A549 (cell line): ENCODE measurements at regions not wholly inside any gene's neighbourhood (a gene's known extent, or its start where the extent isn't known, plus 50 kb on each side); places are given as distances from the start of the nearest gene placed in this dataset.

Source experiments
- ATAC-seq, 2 experiments: fragments of 200-7000 bp in 1 of 2; fragments of >200 bp in 1 of 2; cut with Nextera tagmentation in 1 of 2; cut with Tn5 transposase in 1 of 2; 3 replicates each; pipeline versions ENCODE4 v1.8.0 to v1.9.1; 2018 to 2020; ENCODE audit warnings: mild to moderate bottlenecking in 1 of 2, moderate library complexity in 1 of 2
- CTCF ChIA-PET: fragments of 300-600 bp; sonication (Branson Sonifier 250); formaldehyde crosslinking; extraction: SDS; loops from one replicate; lab custom pipeline; 2021; ENCODE audit warnings: antibody characterized with exemption, inconsistent platforms; lab: Yijun Ruan, JAX
- POLR2A ChIA-PET: fragments of 350-600 bp; formaldehyde crosslinking; extraction: SDS; loops from one replicate; lab custom pipeline; 2021; ENCODE audit warnings: antibody characterized with exemption, inconsistent platforms; lab: Yijun Ruan, JAX
- DNase-seq, 2 experiments: peaks; one replicate each; pipeline versions ENCODE4 v3.0.0 to v3.0.0-alpha.2; 2011 to 2016; ENCODE audit warnings: low read depth in 1 of 2, low spot score in 1 of 2
- FAIRE-seq: peaks from 2 replicates; lab custom pipeline; 2011; peaks lifted over from hg19 to GRCh38; lab: Jason Lieb, UNC
- H3K27ac ChIP-seq, 2 experiments: fragments of >200 bp; sonication (Bioruptor Twin); formaldehyde crosslinking; 3 replicates each; pipeline ENCODE4 v1.5.1; 2016 to 2017
- H3K4me1 ChIP-seq: fragments of >200 bp; sonication (Bioruptor Twin); formaldehyde crosslinking; 3 replicates; pipeline ENCODE4 v1.6.1; 2016
- H3K4me2 ChIP-seq: fragments of >200 bp; sonication (Bioruptor Twin); formaldehyde crosslinking; 3 replicates; pipeline ENCODE4 v1.6.1; 2016
- H3K4me3 ChIP-seq: fragments of >200 bp; sonication (Bioruptor Twin); formaldehyde crosslinking; 3 replicates; pipeline ENCODE4 v1.5.1; 2016
- H3K9me3 ChIP-seq: fragments of >200 bp; sonication (Bioruptor Twin); formaldehyde crosslinking; 3 replicates; pipeline ENCODE4 v1.6.1; 2016
- BHLHE40 ChIP-seq: IDR thresholded peaks from 2 replicates; pipeline ENCODE4 v1.6.1; 2012; ENCODE audit warnings: low read depth, low read length, inconsistent platforms
- CHD2 ChIP-seq: fragments of 150-350 bp; IDR thresholded peaks from 2 replicates; pipeline ENCODE4 v1.6.1; 2014; ENCODE audit warnings: low read length; ENCODE audit not compliant: partially characterized antibody
- CHD4 ChIP-seq: fragments of 200-600 bp; sonication (generic); IDR thresholded peaks from 2 replicates; pipeline ENCODE4 v1.6.1; 2016; ENCODE audit warnings: antibody characterized with exemption, mild to moderate bottlenecking, borderline replicate concordance
- GATA3 ChIP-seq: IDR thresholded peaks from 2 replicates; pipeline ENCODE4 v1.6.1; 2012; ENCODE audit warnings: borderline replicate concordance
- MAZ ChIP-seq: fragments of 150-350 bp; IDR thresholded peaks from 2 replicates; pipeline ENCODE4 v1.6.1; 2014; ENCODE audit warnings: antibody characterized with exemption, low read depth, low read length, borderline replicate concordance
- MYC ChIP-seq: IDR thresholded peaks from 2 replicates; pipeline ENCODE4 v1.6.1; 2012; ENCODE audit warnings: mild to moderate bottlenecking, inconsistent platforms, low read length, improper control_type of control experiment, borderline replicate concordance
- NPAS2 ChIP-seq: fragments of 250-450 bp; sonication (Bioruptor Pico); IDR thresholded peaks from 2 replicates; pipeline ENCODE4 v1.8.0; 2022; ENCODE audit warnings: mild to moderate bottlenecking, moderate library complexity, borderline replicate concordance
- PHF8 ChIP-seq: fragments of 200-600 bp; sonication (generic); IDR thresholded peaks from 2 replicates; pipeline ENCODE4 v1.6.1; 2016; ENCODE audit warnings: low read depth, mild to moderate bottlenecking, antibody characterized with exemption, moderate library complexity, borderline replicate concordance
- RAD21 ChIP-seq, 2 experiments: fragments of >200 bp in 1 of 2; sonication (Bioruptor Twin) in 1 of 2; formaldehyde crosslinking in 1 of 2; IDR thresholded peaks in 1 of 2; conservative IDR thresholded peaks in 1 of 2; 2 replicates in 1 of 2; 3 replicates in 1 of 2; pipeline ENCODE4 v1.6.1; 2012 to 2018; ENCODE audit warnings: inconsistent platforms in 1 of 2
- SMC3 ChIP-seq: fragments of >200 bp; sonication (Bioruptor Twin); formaldehyde crosslinking; IDR thresholded peaks from 3 replicates; pipeline ENCODE4 v1.6.1; 2018; ENCODE audit warnings: inconsistent platforms
- ZC3H11A ChIP-seq: fragments of 450-650 bp; IDR thresholded peaks from 2 replicates; pipeline ENCODE4 v1.6.1; 2014; ENCODE audit warnings: antibody characterized with exemption, mild to moderate bottlenecking
- ZNF302 ChIP-seq: fragments of 250-450 bp; sonication (Bioruptor Pico); IDR thresholded peaks from 2 replicates; pipeline ENCODE4 v1.9.0; 2021; ENCODE audit warnings: inconsistent platforms, mild to moderate bottlenecking, moderate library complexity
- WGBS: methylation state at CpG from one replicate; pipeline ENCODE4 v1.1.6; 2017; ENCODE audit errors: missing lambda C conversion rate; 5-methylcytosine and 5-hydroxymethylcytosine counted together
- TF ChIP-seq, protein P1 (sequence below): fragments of 150-350 bp; IDR thresholded peaks from 2 replicates; pipeline ENCODE4 v1.6.1; 2014; ENCODE audit warnings: low read depth, mild to moderate bottlenecking, low read length
- TF ChIP-seq, protein P2 (sequence below): fragments of 250-450 bp; sonication (Bioruptor Pico); IDR thresholded peaks from 2 replicates; pipeline ENCODE4 v1.5.0; 2021; ENCODE audit warnings: mild to moderate bottlenecking, moderate library complexity, borderline replicate concordance
- TF ChIP-seq, protein P3 (sequence below): IDR thresholded peaks from 2 replicates; pipeline ENCODE4 v1.6.1; 2012
- TF ChIP-seq, protein P4 (sequence below): fragments of >200 bp; sonication (Bioruptor Twin); formaldehyde crosslinking; IDR thresholded peaks from 3 replicates; pipeline ENCODE4 v1.5.1; 2016
- TF ChIP-seq, protein P5 (sequence below): IDR thresholded peaks from 2 replicates; pipeline ENCODE4 v1.6.1; 2012
- TF ChIP-seq, protein P6 (sequence below): IDR thresholded peaks from 2 replicates; pipeline ENCODE4 v1.6.1; 2012; ENCODE audit warnings: low read depth, borderline replicate concordance

DNA sequence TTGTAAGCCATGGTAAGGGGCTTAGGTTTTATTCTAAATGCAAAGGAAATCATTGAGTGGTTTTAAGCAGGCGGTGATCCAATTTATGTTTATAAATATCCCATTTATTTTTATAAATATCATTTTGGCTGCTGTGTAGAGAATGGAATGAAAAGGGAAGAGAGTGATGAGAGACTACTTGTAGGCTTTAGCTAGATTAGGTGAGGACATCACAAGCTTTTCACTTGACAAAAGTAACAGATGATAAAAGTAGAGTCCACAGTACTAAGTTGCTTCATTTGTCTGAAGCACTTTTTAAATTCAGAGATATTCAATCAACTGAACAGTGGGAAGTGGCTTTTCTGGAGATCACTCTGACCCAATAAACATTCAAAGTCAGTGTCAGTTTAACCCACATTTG, 65.4 kb upstream of the FSHR start:
- no peaks in the 10 kb centered on the region for H3K9me3 ChIP-seq
- no peak for FAIRE-seq
- H3K27ac ChIP-seq = no peak overlapping the region
- H3K4me2 ChIP-seq = no peak overlapping the region
- TF ChIP-seq, protein P1, sequence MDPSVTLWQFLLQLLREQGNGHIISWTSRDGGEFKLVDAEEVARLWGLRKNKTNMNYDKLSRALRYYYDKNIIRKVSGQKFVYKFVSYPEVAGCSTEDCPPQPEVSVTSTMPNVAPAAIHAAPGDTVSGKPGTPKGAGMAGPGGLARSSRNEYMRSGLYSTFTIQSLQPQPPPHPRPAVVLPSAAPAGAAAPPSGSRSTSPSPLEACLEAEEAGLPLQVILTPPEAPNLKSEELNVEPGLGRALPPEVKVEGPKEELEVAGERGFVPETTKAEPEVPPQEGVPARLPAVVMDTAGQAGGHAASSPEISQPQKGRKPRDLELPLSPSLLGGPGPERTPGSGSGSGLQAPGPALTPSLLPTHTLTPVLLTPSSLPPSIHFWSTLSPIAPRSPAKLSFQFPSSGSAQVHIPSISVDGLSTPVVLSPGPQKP = no peak
- TF ChIP-seq CHD2 (no peak), MAZ (no peak), GATA3 (no peak), NPAS2 (CRISPR knock-in tag) (no peak), ZNF302 (CRISPR knock-in tag) (no peak)
- TF ChIP-seq, all 56 proteins: peak for 0
- ATAC-seq (no peak), DNase-seq (no peak)
- 13% methylated on average over 1 of the region's 1 CpG for WGBS
- POLR2A ChIA-PET = no interaction called here
- CTCF ChIA-PET = interaction anchor here (0.6 kb wide), 1 partner anchor 1237 kb away, joined by 3 read pairs; no protein-coding TSS in a partner anchor
- Histone ChIP-seq H3K4me1 (no peaks in the 10 kb centered on the region), H3K4me3 (no peak overlapping the region)

DNA sequence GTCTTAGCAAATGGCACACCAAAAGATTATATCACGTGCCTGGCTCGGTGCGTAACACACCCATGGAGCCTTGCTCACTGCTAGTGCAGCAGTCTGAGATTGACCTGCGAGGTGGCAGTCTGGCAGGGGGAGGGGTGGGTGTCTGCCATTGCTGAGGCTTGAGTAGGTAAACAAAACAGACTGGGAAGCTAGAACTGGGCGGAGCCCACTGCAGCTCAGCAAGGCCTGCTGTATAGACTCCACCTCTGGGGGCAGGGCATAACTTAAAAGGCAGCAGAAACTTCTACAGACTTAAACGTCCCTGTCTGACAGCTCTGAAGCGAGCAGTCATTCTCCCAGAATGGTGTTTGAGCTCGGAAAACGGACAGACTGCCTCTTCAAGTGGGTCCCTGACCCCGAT, 55.9 kb upstream of the FSHR start:
- no peaks in the 10 kb centered on the region for H3K4me1 ChIP-seq
- no peaks in the 10 kb centered on the region; the same call in 2 of the 3 replicates for H3K9me3 ChIP-seq
- FAIRE-seq = no peak
- ATAC-seq = no peak
- no peak overlapping the region for H3K4me2 ChIP-seq
- CTCF ChIA-PET = interaction anchor here (1.1 kb wide), 1 partner anchor 21 kb away, joined by 3 read pairs; no protein-coding TSS in a partner anchor
- no peak overlapping the region for H3K27ac ChIP-seq
- no peak for DNase-seq
- no peak overlapping the region for H3K4me3 ChIP-seq
- 2% methylated on average over 8 of the region's 10 CpGs for WGBS
- POLR2A ChIA-PET = no interaction called here
- TF ChIP-seq PHF8 (no peak), SMC3 (no peak), ZC3H11A (no peak), MYC (no peak), BHLHE40 (no peak), RAD21 (conservative IDR thresholded peaks at IDR 0.05 in 1 of 2, IDR thresholded peaks at IDR 0.05 in 1 of 2) (no peak)
- TF ChIP-seq, protein P2, sequence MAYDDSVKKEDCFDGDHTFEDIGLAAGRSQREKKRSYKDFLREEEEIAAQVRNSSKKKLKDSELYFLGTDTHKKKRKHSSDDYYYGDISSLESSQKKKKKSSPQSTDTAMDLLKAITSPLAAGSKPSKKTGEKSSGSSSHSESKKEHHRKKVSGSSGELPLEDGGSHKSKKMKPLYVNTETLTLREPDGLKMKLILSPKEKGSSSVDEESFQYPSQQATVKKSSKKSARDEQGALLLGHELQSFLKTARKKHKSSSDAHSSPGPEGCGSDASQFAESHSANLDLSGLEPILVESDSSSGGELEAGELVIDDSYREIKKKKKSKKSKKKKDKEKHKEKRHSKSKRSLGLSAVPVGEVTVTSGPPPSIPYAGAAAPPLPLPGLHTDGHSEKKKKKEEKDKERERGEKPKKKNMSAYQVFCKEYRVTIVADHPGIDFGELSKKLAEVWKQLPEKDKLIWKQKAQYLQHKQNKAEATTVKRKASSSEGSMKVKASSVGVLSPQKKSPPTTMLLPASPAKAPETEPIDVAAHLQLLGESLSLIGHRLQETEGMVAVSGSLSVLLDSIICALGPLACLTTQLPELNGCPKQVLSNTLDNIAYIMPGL (CRISPR knock-in tag) = no peak

DNA sequence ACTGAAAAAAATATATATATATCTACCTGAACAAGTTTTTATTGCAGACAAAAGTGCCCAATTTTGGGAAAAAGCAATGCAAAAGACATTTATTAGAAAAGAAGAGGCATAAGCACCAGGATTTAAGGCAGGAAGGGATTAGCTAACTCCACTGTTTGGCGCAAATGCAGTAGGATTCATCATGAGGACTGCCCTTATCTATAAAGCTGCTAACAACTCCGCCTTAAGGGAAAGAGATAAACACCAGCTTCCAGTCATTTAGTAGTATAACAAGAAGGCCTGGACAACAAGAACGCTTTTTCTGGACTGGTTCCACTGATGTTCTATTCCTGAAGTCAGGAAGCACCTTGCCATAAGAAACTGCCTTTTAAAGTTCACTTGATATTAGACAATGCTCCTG, 52.9 kb upstream of the FSHR start:
- H3K27ac ChIP-seq = no peak overlapping the region
- ChIA-PET POLR2A (no interaction called here), CTCF (no interaction called here)
- H3K4me2 ChIP-seq = no peak overlapping the region
- 0% methylated on average over 3 of the region's 3 CpGs for WGBS
- ATAC-seq (no peak), DNase-seq (no peak), FAIRE-seq (no peak)
- no peaks in the 10 kb centered on the region for H3K4me1 ChIP-seq
- TF ChIP-seq, protein P3, sequence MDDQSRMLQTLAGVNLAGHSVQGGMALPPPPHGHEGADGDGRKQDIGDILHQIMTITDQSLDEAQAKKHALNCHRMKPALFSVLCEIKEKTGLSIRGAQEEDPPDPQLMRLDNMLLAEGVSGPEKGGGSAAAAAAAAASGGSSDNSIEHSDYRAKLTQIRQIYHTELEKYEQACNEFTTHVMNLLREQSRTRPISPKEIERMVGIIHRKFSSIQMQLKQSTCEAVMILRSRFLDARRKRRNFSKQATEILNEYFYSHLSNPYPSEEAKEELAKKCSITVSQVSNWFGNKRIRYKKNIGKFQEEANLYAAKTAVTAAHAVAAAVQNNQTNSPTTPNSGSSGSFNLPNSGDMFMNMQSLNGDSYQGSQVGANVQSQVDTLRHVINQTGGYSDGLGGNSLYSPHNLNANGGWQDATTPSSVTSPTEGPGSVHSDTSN = no peak
- TF ChIP-seq, protein P4, sequence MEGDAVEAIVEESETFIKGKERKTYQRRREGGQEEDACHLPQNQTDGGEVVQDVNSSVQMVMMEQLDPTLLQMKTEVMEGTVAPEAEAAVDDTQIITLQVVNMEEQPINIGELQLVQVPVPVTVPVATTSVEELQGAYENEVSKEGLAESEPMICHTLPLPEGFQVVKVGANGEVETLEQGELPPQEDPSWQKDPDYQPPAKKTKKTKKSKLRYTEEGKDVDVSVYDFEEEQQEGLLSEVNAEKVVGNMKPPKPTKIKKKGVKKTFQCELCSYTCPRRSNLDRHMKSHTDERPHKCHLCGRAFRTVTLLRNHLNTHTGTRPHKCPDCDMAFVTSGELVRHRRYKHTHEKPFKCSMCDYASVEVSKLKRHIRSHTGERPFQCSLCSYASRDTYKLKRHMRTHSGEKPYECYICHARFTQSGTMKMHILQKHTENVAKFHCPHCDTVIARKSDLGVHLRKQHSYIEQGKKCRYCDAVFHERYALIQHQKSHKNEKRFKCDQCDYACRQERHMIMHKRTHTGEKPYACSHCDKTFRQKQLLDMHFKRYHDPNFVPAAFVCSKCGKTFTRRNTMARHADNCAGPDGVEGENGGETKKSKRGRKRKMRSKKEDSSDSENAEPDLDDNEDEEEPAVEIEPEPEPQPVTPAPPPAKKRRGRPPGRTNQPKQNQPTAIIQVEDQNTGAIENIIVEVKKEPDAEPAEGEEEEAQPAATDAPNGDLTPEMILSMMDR = no peak
- no peak for TF ChIP-seq CHD4
- TF ChIP-seq, protein P5, sequence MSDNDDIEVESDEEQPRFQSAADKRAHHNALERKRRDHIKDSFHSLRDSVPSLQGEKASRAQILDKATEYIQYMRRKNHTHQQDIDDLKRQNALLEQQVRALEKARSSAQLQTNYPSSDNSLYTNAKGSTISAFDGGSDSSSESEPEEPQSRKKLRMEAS = no peak
- TF ChIP-seq, protein P6, sequence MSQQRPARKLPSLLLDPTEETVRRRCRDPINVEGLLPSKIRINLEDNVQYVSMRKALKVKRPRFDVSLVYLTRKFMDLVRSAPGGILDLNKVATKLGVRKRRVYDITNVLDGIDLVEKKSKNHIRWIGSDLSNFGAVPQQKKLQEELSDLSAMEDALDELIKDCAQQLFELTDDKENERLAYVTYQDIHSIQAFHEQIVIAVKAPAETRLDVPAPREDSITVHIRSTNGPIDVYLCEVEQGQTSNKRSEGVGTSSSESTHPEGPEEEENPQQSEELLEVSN = no peak
- H3K9me3 ChIP-seq = no peaks in the 10 kb centered on the region; the same call in 2 of the 3 replicates
- no peak overlapping the region for H3K4me3 ChIP-seq
